Upper lobe of left lung (tissue), 4 donors: ENCODE measurements at regions not wholly inside any gene's neighbourhood (a gene's known extent, or its start where the extent isn't known, plus 50 kb on each side); places are given as distances from the start of the nearest gene placed in this dataset.

ENCODE experiments used
- EP300 ChIP-seq, 4 donors: sonication (generic); formaldehyde crosslinking; IDR thresholded peaks; one replicate each; pipeline ENCODE4 v1.5.1; 2017; ENCODE audit warnings: antibody characterized with exemption in 4 of 4, control low read depth in 2 of 4
- POLR2A ChIP-seq, 4 donors: fragments of 450-650 bp; IDR thresholded peaks; one replicate each; pipeline ENCODE4 v1.5.1; 2016 to 2017; ENCODE audit warnings: antibody characterized with exemption in 4 of 4, mild to moderate bottlenecking in 2 of 4
- POLR2AphosphoS5 ChIP-seq, 2 donors: sonication (generic); formaldehyde crosslinking; IDR thresholded peaks; one replicate each; pipeline ENCODE4 v1.5.1; 2017; ENCODE audit warnings: antibody characterized with exemption in 2 of 2
- TF ChIP-seq, protein P1 (sequence below), 6 experiments: fragments of 450-650 bp in 4 of 6; fragments of 200-600 bp in 2 of 6; sonication (generic) in 2 of 6; IDR thresholded peaks; one replicate each; pipeline ENCODE4 v1.5.1; 2016 to 2019; ENCODE audit warnings: antibody characterized with exemption in 6 of 6

DNA sequence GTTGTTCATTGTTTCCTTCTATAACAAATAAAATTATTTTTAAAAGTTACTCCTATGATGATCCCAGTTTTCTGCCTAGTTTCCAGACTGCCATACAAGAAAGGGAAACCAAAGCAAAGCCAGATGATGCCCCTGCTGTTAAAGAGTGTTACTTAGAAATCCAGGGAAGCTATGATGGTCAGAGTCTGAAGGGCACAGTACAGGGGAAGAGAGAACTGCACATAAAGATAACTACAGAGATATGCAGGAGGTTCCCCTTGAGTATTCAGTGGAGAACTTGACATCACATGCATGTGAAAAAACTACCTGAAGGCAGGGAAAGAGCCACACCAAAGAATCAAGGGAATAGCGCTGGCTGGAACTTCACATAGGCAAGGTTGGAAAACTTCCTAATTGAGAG is 494.2 kb upstream of the FSTL5 start:
- TF ChIP-seq, protein P1, sequence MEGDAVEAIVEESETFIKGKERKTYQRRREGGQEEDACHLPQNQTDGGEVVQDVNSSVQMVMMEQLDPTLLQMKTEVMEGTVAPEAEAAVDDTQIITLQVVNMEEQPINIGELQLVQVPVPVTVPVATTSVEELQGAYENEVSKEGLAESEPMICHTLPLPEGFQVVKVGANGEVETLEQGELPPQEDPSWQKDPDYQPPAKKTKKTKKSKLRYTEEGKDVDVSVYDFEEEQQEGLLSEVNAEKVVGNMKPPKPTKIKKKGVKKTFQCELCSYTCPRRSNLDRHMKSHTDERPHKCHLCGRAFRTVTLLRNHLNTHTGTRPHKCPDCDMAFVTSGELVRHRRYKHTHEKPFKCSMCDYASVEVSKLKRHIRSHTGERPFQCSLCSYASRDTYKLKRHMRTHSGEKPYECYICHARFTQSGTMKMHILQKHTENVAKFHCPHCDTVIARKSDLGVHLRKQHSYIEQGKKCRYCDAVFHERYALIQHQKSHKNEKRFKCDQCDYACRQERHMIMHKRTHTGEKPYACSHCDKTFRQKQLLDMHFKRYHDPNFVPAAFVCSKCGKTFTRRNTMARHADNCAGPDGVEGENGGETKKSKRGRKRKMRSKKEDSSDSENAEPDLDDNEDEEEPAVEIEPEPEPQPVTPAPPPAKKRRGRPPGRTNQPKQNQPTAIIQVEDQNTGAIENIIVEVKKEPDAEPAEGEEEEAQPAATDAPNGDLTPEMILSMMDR (IDR thresholded peaks at IDR 0.05) = no peak
- TF ChIP-seq POLR2AphosphoS5 (IDR thresholded peaks at IDR 0.05) = no peak
- no peak for TF ChIP-seq POLR2A (IDR thresholded peaks at IDR 0.05)
- no peak for TF ChIP-seq EP300 (IDR thresholded peaks at IDR 0.05)
